ENCODE measurements at regions not wholly inside any gene's neighbourhood (a gene's known extent, or its start where the extent isn't known, plus 50 kb on each side); places are given as distances from the start of the nearest gene placed in this dataset.

- TF ChIP-seq TAF1 (IDR thresholded peaks at IDR 0.05; ENCODE audit: low read depth, low read length) = no peak
- no peak for TF ChIP-seq POLR2AphosphoS5 (IDR thresholded peaks at IDR 0.05; ENCODE audit: low read depth, low read length)
- no peak for TF ChIP-seq POLR2A (IDR thresholded peaks at IDR 0.05; ENCODE audit: low read depth, low read length)
- no peak for TF ChIP-seq SPI1 (IDR thresholded peaks at IDR 0.05; ENCODE audit: low read depth, low read length)
- TF ChIP-seq POU2F2 (IDR thresholded peaks at IDR 0.05; ENCODE audit: low read depth, low read length) = no peak
- no peak for TF ChIP-seq PAX5 (IDR thresholded peaks at IDR 0.05; ENCODE audit: insufficient read depth, low read length, severe bottlenecking)
- FAIRE-seq (no peak), DNase-seq (ENCODE audit: insufficient read length, low spot score) (no peak)
Observed at GRCh38 chr19:32257326-32258073, 87.9 kb upstream of the ZNF507 start.

GRCh38 chr19:32258167-32258566, 87.2 kb upstream of the ZNF507 start:
- FAIRE-seq = no peak
- TF ChIP-seq POLR2A (IDR thresholded peaks at IDR 0.05; ENCODE audit: low read depth, low read length) = no peak
- no peak for TF ChIP-seq POLR2AphosphoS5 (IDR thresholded peaks at IDR 0.05; ENCODE audit: low read depth, low read length)
- no peak for TF ChIP-seq PAX5 (IDR thresholded peaks at IDR 0.05; ENCODE audit: insufficient read depth, low read length, severe bottlenecking)
- TF ChIP-seq SPI1 (IDR thresholded peaks at IDR 0.05; ENCODE audit: low read depth, low read length) = no peak
- no peak for TF ChIP-seq POU2F2 (IDR thresholded peaks at IDR 0.05; ENCODE audit: low read depth, low read length)
- no peak for TF ChIP-seq TAF1 (IDR thresholded peaks at IDR 0.05; ENCODE audit: low read depth, low read length)
- DNase-seq (ENCODE audit: insufficient read length, low spot score) = no peak

- TF ChIP-seq TAF1 (IDR thresholded peaks at IDR 0.05; ENCODE audit: low read depth, low read length) (no peak), PAX5 (IDR thresholded peaks at IDR 0.05; ENCODE audit: insufficient read depth, low read length, severe bottlenecking) (no peak), POLR2A (IDR thresholded peaks at IDR 0.05; ENCODE audit: low read depth, low read length) (no peak), SPI1 (IDR thresholded peaks at IDR 0.05; ENCODE audit: low read depth, low read length) (no peak), POU2F2 (IDR thresholded peaks at IDR 0.05; ENCODE audit: low read depth, low read length) (no peak), POLR2AphosphoS5 (IDR thresholded peaks at IDR 0.05; ENCODE audit: low read depth, low read length) (no peak)
- no peak for DNase-seq (ENCODE audit: insufficient read length, low spot score)
- FAIRE-seq = no peak
Observed at GRCh38 chr19:32264568-32264967, 80.8 kb upstream of the ZNF507 start.

GRCh38 chr19:32265995-32266394, 79.4 kb upstream of the ZNF507 start:
- TF ChIP-seq POLR2A (IDR thresholded peaks at IDR 0.05; ENCODE audit: low read depth, low read length) (no peak), SPI1 (IDR thresholded peaks at IDR 0.05; ENCODE audit: low read depth, low read length) (no peak)
- no peak for FAIRE-seq
- no peak for DNase-seq (ENCODE audit: insufficient read length, low spot score)

- no peak for FAIRE-seq
- TF ChIP-seq PAX5 (IDR thresholded peaks at IDR 0.05; ENCODE audit: insufficient read depth, low read length, severe bottlenecking) (no peak), TAF1 (IDR thresholded peaks at IDR 0.05; ENCODE audit: low read depth, low read length) (no peak), POU2F2 (IDR thresholded peaks at IDR 0.05; ENCODE audit: low read depth, low read length) (no peak), SPI1 (IDR thresholded peaks at IDR 0.05; ENCODE audit: low read depth, low read length) (no peak), POLR2A (IDR thresholded peaks at IDR 0.05; ENCODE audit: low read depth, low read length) (no peak), POLR2AphosphoS5 (IDR thresholded peaks at IDR 0.05; ENCODE audit: low read depth, low read length) (no peak)
Observed at GRCh38 chr19:32266460-32266859, 79.0 kb upstream of the ZNF507 start.

GRCh38 chr19:32268381-32268780, 77.0 kb upstream of the ZNF507 start:
- TF ChIP-seq POLR2A (IDR thresholded peaks at IDR 0.05; ENCODE audit: low read depth, low read length) (no peak), TAF1 (IDR thresholded peaks at IDR 0.05; ENCODE audit: low read depth, low read length) (no peak), PAX5 (IDR thresholded peaks at IDR 0.05; ENCODE audit: insufficient read depth, low read length, severe bottlenecking) (no peak), POU2F2 (IDR thresholded peaks at IDR 0.05; ENCODE audit: low read depth, low read length) (no peak), POLR2AphosphoS5 (IDR thresholded peaks at IDR 0.05; ENCODE audit: low read depth, low read length) (no peak), SPI1 (IDR thresholded peaks at IDR 0.05; ENCODE audit: low read depth, low read length) (no peak)
- no peak for FAIRE-seq
- no peak for DNase-seq (ENCODE audit: insufficient read length, low spot score)

More at GRCh38 chr19:32266460-32266859, 79.0 kb upstream of the ZNF507 start:
- DNase-seq (ENCODE audit: insufficient read length, low spot score) = no peak

GRCh38 chr19:32269831-32270230, 75.6 kb upstream of the ZNF507 start:
- no peak for FAIRE-seq
- no peak for DNase-seq (ENCODE audit: insufficient read length, low spot score)
- no peak for TF ChIP-seq POU2F2 (IDR thresholded peaks at IDR 0.05; ENCODE audit: low read depth, low read length)

GRCh38 chr19:32273483-32273882, 71.9 kb upstream of the ZNF507 start:
- FAIRE-seq (no peak), DNase-seq (ENCODE audit: insufficient read length, low spot score) (no peak)
- TF ChIP-seq POU2F2 (IDR thresholded peaks at IDR 0.05; ENCODE audit: low read depth, low read length) = no peak

GRCh38 chr19:32287086-32287485, 58.3 kb upstream of the ZNF507 start:
- TF ChIP-seq POLR2AphosphoS5 (IDR thresholded peaks at IDR 0.05; ENCODE audit: low read depth, low read length) = no peak
- no peak for TF ChIP-seq SPI1 (IDR thresholded peaks at IDR 0.05; ENCODE audit: low read depth, low read length)
- no peak for TF ChIP-seq POLR2A (IDR thresholded peaks at IDR 0.05; ENCODE audit: low read depth, low read length)
- TF ChIP-seq TAF1 (IDR thresholded peaks at IDR 0.05; ENCODE audit: low read depth, low read length) = no peak
- no peak for TF ChIP-seq POU2F2 (IDR thresholded peaks at IDR 0.05; ENCODE audit: low read depth, low read length)
- TF ChIP-seq PAX5 (IDR thresholded peaks at IDR 0.05; ENCODE audit: insufficient read depth, low read length, severe bottlenecking) = no peak
- DNase-seq (ENCODE audit: insufficient read length, low spot score) = no peak
- no peak for FAIRE-seq

- TF ChIP-seq PAX5 (IDR thresholded peaks at IDR 0.05; ENCODE audit: insufficient read depth, low read length, severe bottlenecking) = no peak
- no peak for TF ChIP-seq SPI1 (IDR thresholded peaks at IDR 0.05; ENCODE audit: low read depth, low read length)
- no peak for TF ChIP-seq POLR2A (IDR thresholded peaks at IDR 0.05; ENCODE audit: low read depth, low read length)
- no peak for TF ChIP-seq TAF1 (IDR thresholded peaks at IDR 0.05; ENCODE audit: low read depth, low read length)
- DNase-seq (ENCODE audit: insufficient read length, low spot score) (no peak), FAIRE-seq (no peak)
Observed at GRCh38 chr19:32287811-32288227, 57.6 kb upstream of the ZNF507 start.
